ENCODE measurements at regions not wholly inside any gene's neighbourhood (a gene's known extent, or its start where the extent isn't known, plus 50 kb on each side); places are given as distances from the start of the nearest gene placed in this dataset.

DNA sequence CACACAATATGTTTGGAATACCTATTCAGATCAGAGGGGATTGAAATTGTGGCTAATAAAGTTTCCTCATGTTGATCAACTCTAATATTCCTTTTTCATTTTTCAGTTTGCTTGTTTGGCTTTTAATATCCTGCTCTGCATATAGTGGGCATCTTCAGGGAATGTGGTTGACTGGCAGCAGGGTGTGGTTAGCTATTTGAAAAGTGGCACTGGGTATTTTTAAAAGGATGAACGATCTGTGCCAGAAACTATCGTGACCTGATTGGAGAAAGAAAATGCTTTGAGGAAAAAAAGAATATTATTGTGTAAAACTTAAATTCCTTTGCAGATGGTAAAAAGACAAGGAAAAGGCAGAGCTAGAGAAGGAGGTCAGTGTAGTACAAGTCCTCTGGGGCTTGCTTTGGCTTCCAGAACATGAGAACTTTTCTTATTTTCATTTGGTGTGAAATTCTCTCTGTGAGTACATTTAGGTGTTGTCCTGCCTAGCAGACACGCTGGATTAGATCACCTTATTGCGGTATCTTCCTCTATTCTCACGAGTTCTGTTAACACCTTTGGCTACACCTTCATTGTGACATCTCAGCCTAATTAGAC is 329.7 kb upstream of the SNX7 start:
- no peak for DNase-seq (ENCODE audit: low spot score)
- H3K36me3 ChIP-seq (ENCODE audit: insufficient read depth, low read length, poor library complexity, severe bottlenecking), result no peaks in the 10 kb centered on the region
- ChIA-PET CTCF (no interaction called here), POLR2A (ENCODE audit: low non-redundant PET) (interaction anchor here (0.5 kb wide), 1 partner anchor 36 kb away, joined by 7 read pairs; no protein-coding TSS in a partner anchor)
- H3K4me3 ChIP-seq (ENCODE audit: low read depth, low read length, poor library complexity, severe bottlenecking), result no peak overlapping the region
- peak overlapping the region; percentile 58 for H3K27ac ChIP-seq (ENCODE audit: low read depth, low read length, poor library complexity, severe bottlenecking)
- H3K9me3 ChIP-seq (ENCODE audit: low read depth, low read length, poor library complexity, severe bottlenecking), result no peaks in the 10 kb centered on the region
- intact Hi-C loops (cut with micrococcal nuclease; ENCODE audit: unreplicated experiment), result no loop called here
- H3K27me3 ChIP-seq (replicated peaks; ENCODE audit: insufficient read depth, low read depth, low read length, poor library complexity), result no peaks in the 10 kb centered on the region
- H3K4me1 ChIP-seq (ENCODE audit: insufficient read depth, low read length, poor library complexity, severe bottlenecking), result peaks cover 38% of the 10 kb centered on the region
- no peak for TF ChIP-seq CTCF (conservative IDR thresholded peaks at IDR 0.05; ENCODE audit: low read depth, low read length)
- TF ChIP-seq EZH2 (IDR thresholded peaks at IDR 0.05; ENCODE audit: borderline replicate concordance, low read depth, low read length, poor library complexity, severe bottlenecking), result no peak
- no TSS peak for BruUV-seq (replicated peaks)

DNA sequence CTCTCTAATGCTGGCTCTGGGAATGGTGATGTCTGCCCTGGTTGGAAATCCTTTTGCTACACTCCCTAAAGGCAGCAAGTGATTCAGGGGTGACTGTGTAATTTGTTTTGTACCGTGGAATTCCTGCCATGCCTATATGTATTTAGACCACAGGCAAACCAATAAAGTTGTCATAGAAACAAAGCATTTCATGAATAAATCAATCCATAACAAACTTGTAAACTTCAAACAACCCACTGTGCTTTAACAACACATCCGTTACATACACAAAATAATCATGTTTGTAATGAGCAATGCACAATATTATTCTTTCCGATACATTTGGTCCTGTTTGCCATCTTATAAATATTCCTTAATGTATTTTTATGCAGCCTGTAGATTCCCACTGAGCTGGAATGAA is 330.3 kb upstream of the SNX7 start:
- Histone ChIP-seq H3K4me3 (ENCODE audit: low read depth, low read length, poor library complexity, severe bottlenecking) (no peak overlapping the region), H3K27me3 (replicated peaks; ENCODE audit: insufficient read depth, low read depth, low read length, poor library complexity) (no peaks in the 10 kb centered on the region), H3K9me3 (ENCODE audit: low read depth, low read length, poor library complexity, severe bottlenecking) (no peaks in the 10 kb centered on the region), H3K4me1 (ENCODE audit: insufficient read depth, low read length, poor library complexity, severe bottlenecking) (peaks cover 43% of the 10 kb centered on the region), H3K36me3 (ENCODE audit: insufficient read depth, low read length, poor library complexity, severe bottlenecking) (no peaks in the 10 kb centered on the region), H3K27ac (ENCODE audit: low read depth, low read length, poor library complexity, severe bottlenecking) (peak overlapping the region; percentile 58)
- no TSS peak for BruUV-seq (replicated peaks)
- no peak for TF ChIP-seq CTCF (conservative IDR thresholded peaks at IDR 0.05; ENCODE audit: low read depth, low read length)
- TF ChIP-seq EZH2 (IDR thresholded peaks at IDR 0.05; ENCODE audit: borderline replicate concordance, low read depth, low read length, poor library complexity, severe bottlenecking), result no peak
- ChIA-PET POLR2A (ENCODE audit: low non-redundant PET) (interaction anchor here (0.5 kb wide), 1 partner anchor 35 kb away, joined by 7 read pairs; no protein-coding TSS in a partner anchor), CTCF (no interaction called here)
- intact Hi-C loops (cut with micrococcal nuclease; ENCODE audit: unreplicated experiment), result no loop called here
- peak; percentile 68 for DNase-seq (ENCODE audit: low spot score)

DNA sequence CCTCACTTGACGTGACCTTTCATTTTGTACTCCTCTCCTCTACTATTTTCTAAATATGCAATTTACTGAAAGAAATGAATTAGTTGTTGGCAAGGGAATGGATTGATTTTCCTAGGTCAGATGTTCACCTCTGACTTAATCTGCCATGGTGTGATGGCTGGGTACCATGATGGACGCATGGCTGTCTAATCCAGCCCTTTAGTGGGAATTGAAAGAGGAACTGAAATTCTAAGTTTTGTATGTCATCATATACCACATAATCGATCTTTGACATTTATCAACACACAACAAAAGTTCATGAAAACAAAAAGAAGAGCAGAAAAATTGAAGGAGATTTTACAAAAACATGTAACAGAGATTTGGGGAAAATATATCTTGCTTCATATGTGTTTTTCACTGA is 331.3 kb upstream of the SNX7 start:
- intact Hi-C loops (cut with micrococcal nuclease; ENCODE audit: unreplicated experiment), result no loop called here
- Histone ChIP-seq H3K9me3 (ENCODE audit: low read depth, low read length, poor library complexity, severe bottlenecking) (no peaks in the 10 kb centered on the region), H3K4me1 (ENCODE audit: insufficient read depth, low read length, poor library complexity, severe bottlenecking) (peaks cover 52% of the 10 kb centered on the region), H3K4me3 (ENCODE audit: low read depth, low read length, poor library complexity, severe bottlenecking) (no peak overlapping the region), H3K27ac (ENCODE audit: low read depth, low read length, poor library complexity, severe bottlenecking) (peak overlapping the region; percentile 58), H3K36me3 (ENCODE audit: insufficient read depth, low read length, poor library complexity, severe bottlenecking) (no peaks in the 10 kb centered on the region), H3K27me3 (replicated peaks; ENCODE audit: insufficient read depth, low read depth, low read length, poor library complexity) (no peaks in the 10 kb centered on the region)
- POLR2A ChIA-PET (ENCODE audit: low non-redundant PET), result no interaction called here
- CTCF ChIA-PET, result no interaction called here
- DNase-seq (ENCODE audit: low spot score), result no peak
- no peak for TF ChIP-seq CTCF (conservative IDR thresholded peaks at IDR 0.05; ENCODE audit: low read depth, low read length)
- TF ChIP-seq EZH2 (IDR thresholded peaks at IDR 0.05; ENCODE audit: borderline replicate concordance, low read depth, low read length, poor library complexity, severe bottlenecking), result no peak
- no TSS peak for BruUV-seq (replicated peaks)

Data from A673 (cell line).